ENCODE measurements at regions not wholly inside any gene's neighbourhood (a gene's known extent, or its start where the extent isn't known, plus 50 kb on each side); places are given as distances from the start of the nearest gene placed in this dataset.

GRCh38 chr9:86585422-86586143, 231.4 kb upstream of the TUT7 start:
- no peaks in the 10 kb centered on the region for H3K9me3 ChIP-seq (ENCODE audit: severe bottlenecking)
- H3K27me3 ChIP-seq (ENCODE audit: insufficient read depth, poor library complexity, severe bottlenecking) = no peaks in the 10 kb centered on the region
- H3K4me1 ChIP-seq (ENCODE audit: insufficient read depth, poor library complexity, severe bottlenecking) = no peaks in the 10 kb centered on the region
- H3K4me3 ChIP-seq (ENCODE audit: severe bottlenecking) = no peak overlapping the region
- TF ChIP-seq CTCF (IDR thresholded peaks at IDR 0.05; ENCODE audit: poor library complexity, severe bottlenecking) = no peak
- peak; percentile 35; the same call in 1 of the 3 replicates for ATAC-seq (ENCODE audit: low read depth)
- no peaks in the 10 kb centered on the region for H3K36me3 ChIP-seq (ENCODE audit: low read depth)
- H3K27ac ChIP-seq (ENCODE audit: poor library complexity, severe bottlenecking) = no peak overlapping the region
- DNase-seq (ENCODE audit: low spot score) = no peak

- H3K9me3 ChIP-seq (ENCODE audit: severe bottlenecking) = no peaks in the 10 kb centered on the region
- no peak overlapping the region for H3K27ac ChIP-seq (ENCODE audit: poor library complexity, severe bottlenecking)
- no peak overlapping the region for H3K4me3 ChIP-seq (ENCODE audit: severe bottlenecking)
- TF ChIP-seq CTCF (IDR thresholded peaks at IDR 0.05; ENCODE audit: poor library complexity, severe bottlenecking) = no peak
- no peaks in the 10 kb centered on the region for H3K27me3 ChIP-seq (ENCODE audit: insufficient read depth, poor library complexity, severe bottlenecking)
- peaks cover 4% of the 10 kb centered on the region for H3K4me1 ChIP-seq (ENCODE audit: insufficient read depth, poor library complexity, severe bottlenecking)
- DNase-seq (ENCODE audit: low spot score) (no peak), ATAC-seq (ENCODE audit: low read depth) (no peak)
- no peaks in the 10 kb centered on the region for H3K36me3 ChIP-seq (ENCODE audit: low read depth)
Observed at GRCh38 chr9:86580688-86581087, 226.5 kb upstream of the TUT7 start.

GRCh38 chr9:86578722-86579121, 224.5 kb upstream of the TUT7 start:
- TF ChIP-seq CTCF (IDR thresholded peaks at IDR 0.05; ENCODE audit: poor library complexity, severe bottlenecking) = no peak
- Histone ChIP-seq H3K27me3 (ENCODE audit: insufficient read depth, poor library complexity, severe bottlenecking) (no peaks in the 10 kb centered on the region), H3K27ac (ENCODE audit: poor library complexity, severe bottlenecking) (no peak overlapping the region), H3K4me1 (ENCODE audit: insufficient read depth, poor library complexity, severe bottlenecking) (peaks cover 4% of the 10 kb centered on the region), H3K4me3 (ENCODE audit: severe bottlenecking) (no peak overlapping the region), H3K36me3 (ENCODE audit: low read depth) (no peaks in the 10 kb centered on the region), H3K9me3 (ENCODE audit: severe bottlenecking) (no peaks in the 10 kb centered on the region)
- no peak for ATAC-seq (ENCODE audit: low read depth)
- no peak for DNase-seq (ENCODE audit: low spot score)

GRCh38 chr9:86577420-86578333, 223.5 kb upstream of the TUT7 start:
- H3K4me3 ChIP-seq (ENCODE audit: severe bottlenecking) = no peak overlapping the region
- H3K9me3 ChIP-seq (ENCODE audit: severe bottlenecking) = no peaks in the 10 kb centered on the region
- H3K36me3 ChIP-seq (ENCODE audit: low read depth) = no peaks in the 10 kb centered on the region
- H3K27ac ChIP-seq (ENCODE audit: poor library complexity, severe bottlenecking) = no peak overlapping the region
- H3K27me3 ChIP-seq (ENCODE audit: insufficient read depth, poor library complexity, severe bottlenecking) = no peaks in the 10 kb centered on the region
- peaks cover 4% of the 10 kb centered on the region for H3K4me1 ChIP-seq (ENCODE audit: insufficient read depth, poor library complexity, severe bottlenecking)
- no peak for ATAC-seq (ENCODE audit: low read depth)
- no peak for TF ChIP-seq CTCF (IDR thresholded peaks at IDR 0.05; ENCODE audit: poor library complexity, severe bottlenecking)
- no peak for DNase-seq (ENCODE audit: low spot score)
